H9 (cell line): ENCODE measurements at regions not wholly inside any gene's neighbourhood (a gene's known extent, or its start where the extent isn't known, plus 50 kb on each side); places are given as distances from the start of the nearest gene placed in this dataset.

ENCODE experiments used
- DNase-seq: peaks from one replicate; pipeline ENCODE4 v3.0.0-alpha.2; 2017
- H2AFZ ChIP-seq: one replicate; pipeline ENCODE4 v1.6.1; 2013; ENCODE audit warnings: mild to moderate bottlenecking, low read length, control low read depth, moderate library complexity
- H2AK5ac ChIP-seq: 2 replicates; pipeline ENCODE4 v1.6.1; 2013; ENCODE audit warnings: low read length, control low read depth, mixed read lengths; ENCODE audit not compliant: insufficient read length
- H2BK120ac ChIP-seq: one replicate; pipeline ENCODE4 v1.6.1; 2013; ENCODE audit warnings: low read depth, mild to moderate bottlenecking, low read length, control low read depth, inconsistent platforms; ENCODE audit not compliant: poor library complexity, severe bottlenecking
- H2BK12ac ChIP-seq: 2 replicates; pipeline ENCODE4 v1.6.1; 2013; ENCODE audit warnings: low read length, control low read depth, mixed read lengths, low read depth; ENCODE audit not compliant: insufficient read length
- H2BK15ac ChIP-seq: 2 replicates; pipeline ENCODE4 v1.6.1; 2013; ENCODE audit warnings: low read depth, low read length, control low read depth
- H2BK20ac ChIP-seq: one replicate; pipeline ENCODE4 v1.6.1; 2013; ENCODE audit warnings: low read depth, mild to moderate bottlenecking, low read length, control low read depth, inconsistent platforms; ENCODE audit not compliant: poor library complexity, severe bottlenecking
- H2BK5ac ChIP-seq: 2 replicates; pipeline ENCODE4 v1.6.1; 2013; ENCODE audit warnings: low read length, control low read depth, mixed read lengths; ENCODE audit not compliant: insufficient read length
- H3K14ac ChIP-seq: 2 replicates; pipeline ENCODE4 v1.6.1; 2013; ENCODE audit warnings: low read length, control low read depth; ENCODE audit not compliant: insufficient read depth
- H3K18ac ChIP-seq: 2 replicates; pipeline ENCODE4 v1.6.1; 2013; ENCODE audit warnings: low read depth, mild to moderate bottlenecking, mixed read lengths, low read length, control low read depth; ENCODE audit not compliant: insufficient read length
- H3K23ac ChIP-seq: 2 replicates; pipeline ENCODE4 v1.6.1; 2013; ENCODE audit warnings: low read length, control low read depth, mixed read lengths, low read depth; ENCODE audit not compliant: insufficient read length
- H3K23me2 ChIP-seq: 2 replicates; pipeline ENCODE4 v1.6.1; 2013; ENCODE audit warnings: low read depth, mild to moderate bottlenecking, mixed read lengths, low read length, control low read depth; ENCODE audit not compliant: insufficient read length, poor library complexity, severe bottlenecking
- H3K27ac ChIP-seq: 2 replicates; pipeline ENCODE4 v1.5.1; 2013; ENCODE audit warnings: low read length, control low read depth, mixed read lengths, low read depth; ENCODE audit not compliant: insufficient read length
- H3K27me3 ChIP-seq: 2 replicates; pipeline ENCODE4 v1.6.1; 2013; ENCODE audit warnings: low read length, control low read depth, inconsistent platforms; ENCODE audit not compliant: insufficient read depth
- H3K4ac ChIP-seq: 2 replicates; pipeline ENCODE4 v1.6.1; 2013; ENCODE audit warnings: low read depth, mild to moderate bottlenecking, control low read depth, inconsistent platforms, low read length, moderate library complexity
- H3K4me1 ChIP-seq: 2 replicates; pipeline ENCODE4 v1.6.1; 2013; ENCODE audit warnings: low read length, control low read depth, inconsistent platforms; ENCODE audit not compliant: insufficient read depth
- H3K4me2 ChIP-seq: 2 replicates; pipeline ENCODE4 v1.6.1; 2013; ENCODE audit warnings: low read length, control low read depth, mixed read lengths; ENCODE audit not compliant: insufficient read length, insufficient read depth
- H3K56ac ChIP-seq: 2 replicates; pipeline ENCODE4 v1.6.1; 2013; ENCODE audit warnings: low read depth, mild to moderate bottlenecking, mixed read lengths, low read length, control low read depth; ENCODE audit not compliant: insufficient read length
- H3K79me1 ChIP-seq: 2 replicates; pipeline ENCODE4 v1.6.1; 2013; ENCODE audit warnings: low read depth, mild to moderate bottlenecking, moderate library complexity, low read length, control low read depth, inconsistent platforms; ENCODE audit not compliant: insufficient read depth, poor library complexity, severe bottlenecking
- H3K79me2 ChIP-seq: 2 replicates; pipeline ENCODE4 v1.6.1; 2013; ENCODE audit warnings: low read length, control low read depth, inconsistent platforms; ENCODE audit not compliant: insufficient read depth
- H3K9ac ChIP-seq: 2 replicates; pipeline ENCODE4 v1.6.1; 2013; ENCODE audit warnings: low read length, control low read depth, mixed read lengths; ENCODE audit not compliant: insufficient read length; ENCODE audit errors: extremely low read depth
- H3K9me3 ChIP-seq: one replicate; pipeline ENCODE4 v1.6.1; 2013; ENCODE audit warnings: low read depth, low read length, inconsistent platforms; ENCODE audit not compliant: control insufficient read depth
- H3T11ph ChIP-seq: one replicate; pipeline ENCODE4 v1.6.1; 2013; ENCODE audit warnings: mild to moderate bottlenecking, low read length, control low read depth, inconsistent platforms
- H4K20me1 ChIP-seq: one replicate; pipeline ENCODE4 v1.6.1; 2013; ENCODE audit not compliant: control insufficient read depth, insufficient read length, insufficient read depth
- H4K5ac ChIP-seq: 2 replicates; pipeline ENCODE4 v1.6.1; 2013; ENCODE audit warnings: low read depth, mild to moderate bottlenecking, mixed read lengths, low read length, control low read depth; ENCODE audit not compliant: insufficient read length
- H4K8ac ChIP-seq: replicated peaks from 2 replicates; pipeline ENCODE4 v1.6.1; 2013; ENCODE audit warnings: low read length, control low read depth, mixed read lengths, low read depth; ENCODE audit not compliant: insufficient read length
- H4K91ac ChIP-seq: 2 replicates; pipeline ENCODE4 v1.6.1; 2013; ENCODE audit warnings: low read depth, mild to moderate bottlenecking, moderate library complexity, mixed read lengths, low read length, control low read depth; ENCODE audit not compliant: insufficient read length
- H3K27ac Mint-ChIP-seq, 3 experiments: 2 replicates in 2 of 3; 3 replicates in 1 of 3; pipeline ENCODE4 v1.8.0; 2020 to 2021; ENCODE audit warnings: mixed read lengths in 3 of 3, mild to moderate bottlenecking in 1 of 3, moderate library complexity in 1 of 3
- H3K27me3 Mint-ChIP-seq: 2 replicates; pipeline ENCODE4 v1.8.0; 2021; ENCODE audit warnings: low read depth, mild to moderate bottlenecking, moderate library complexity, mixed read lengths
- H3K36me3 Mint-ChIP-seq, 3 experiments: 2 replicates in 2 of 3; 3 replicates in 1 of 3; pipeline ENCODE4 v1.8.0; 2020 to 2021; ENCODE audit warnings: low read depth in 3 of 3, mixed read lengths in 3 of 3; ENCODE audit not compliant: insufficient read depth in 1 of 3
- H3K4me1 Mint-ChIP-seq, 2 experiments: 2 replicates each; pipeline ENCODE4 v1.8.0; 2020; ENCODE audit warnings: mixed read lengths in 2 of 2
- H3K4me3 Mint-ChIP-seq, 2 experiments: 2 replicates in 1 of 2; 3 replicates in 1 of 2; pipeline ENCODE4 v1.8.0; 2020 to 2021; ENCODE audit warnings: mild to moderate bottlenecking in 2 of 2, mixed read lengths in 2 of 2, moderate library complexity in 1 of 2
- H3K9me3 Mint-ChIP-seq, 2 experiments: 2 replicates in 1 of 2; 3 replicates in 1 of 2; pipeline ENCODE4 v1.8.0; 2020; ENCODE audit warnings: mild to moderate bottlenecking in 2 of 2, mixed read lengths in 2 of 2, moderate library complexity in 1 of 2
- WGBS: extraction: QIAGEN DNeasy Blood & Tissue Kit; methylation state at CpG from one replicate; pipeline ENCODE4 v1.1.7; 2013; ENCODE audit warnings: missing lambda C conversion rate, low lambda C conversion rate, mixed read lengths; ENCODE audit not compliant: insufficient read length; ENCODE audit errors: extremely low coverage; 5-methylcytosine and 5-hydroxymethylcytosine counted together
- TF ChIP-seq, protein P1 (sequence below): fragments of 200-600 bp; sonication (generic); conservative IDR thresholded peaks from 3 replicates; pipeline ENCODE4 v1.8.0; 2021; ENCODE audit warnings: antibody characterized with exemption, mild to moderate bottlenecking

DNA sequence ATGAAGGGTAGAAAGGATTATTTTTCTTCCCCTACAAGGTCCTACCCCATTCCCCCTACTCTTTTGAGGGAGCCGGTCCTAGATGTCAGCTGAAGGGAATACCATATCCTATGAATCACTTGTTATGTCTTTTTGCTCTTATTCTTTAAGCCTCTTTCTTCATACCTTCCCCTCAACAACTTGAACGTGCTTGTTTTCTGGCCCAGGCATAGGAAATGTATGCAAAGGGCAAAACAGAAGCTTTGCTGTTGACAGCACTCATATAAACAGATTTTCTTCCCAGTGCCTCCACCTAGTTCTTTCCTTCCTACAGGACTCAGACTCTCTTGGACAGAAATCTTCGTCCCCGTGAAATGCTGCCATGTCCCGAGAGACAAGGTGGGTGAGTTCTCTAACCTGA is 64.6 kb downstream of the TMEM17 start:
- Histone ChIP-seq H3K4me1 (no peaks in the 10 kb centered on the region), H3K79me2 (no peaks in the 10 kb centered on the region), H3K14ac (no peak overlapping the region), H3K4me2 (no peak overlapping the region), H2AFZ (no peak overlapping the region), H4K5ac (no peak overlapping the region), H3K23me2 (no peaks in the 10 kb centered on the region), H2BK15ac (no peak overlapping the region), H3K18ac (no peak overlapping the region), H2BK5ac (no peak overlapping the region), H2AK5ac (no peak overlapping the region), H3T11ph (no peak overlapping the region), H3K9ac (no peak overlapping the region), H2BK120ac (no peak overlapping the region), H3K23ac (no peak overlapping the region), H4K91ac (no peak overlapping the region), H4K20me1 (no peaks in the 10 kb centered on the region), H3K27me3 (no peaks in the 10 kb centered on the region; the same call in 1 of the 2 replicates), H2BK20ac (no peak overlapping the region), H4K8ac (no peak overlapping the region), H3K56ac (no peak overlapping the region), H3K9me3 (no peaks in the 10 kb centered on the region), H3K27ac (no peak overlapping the region), H3K4ac (no peak overlapping the region), H3K79me1 (no peaks in the 10 kb centered on the region), H2BK12ac (no peak overlapping the region)
- peaks cover 0 to 2% of the 10 kb centered on the region in 2 experiments; a peak in 2 of 5 replicates for H3K9me3 Mint-ChIP-seq
- H3K4me3 Mint-ChIP-seq, result no peak overlapping the region
- H3K36me3 Mint-ChIP-seq, result no peaks in the 10 kb centered on the region
- WGBS, result no CpG with 5 or more reads among the region's 5 CpGs
- no peak for DNase-seq
- peaks cover 6% of the 10 kb centered on the region; the same call in 1 of the 2 replicates for H3K27me3 Mint-ChIP-seq
- no peak overlapping the region for H3K27ac Mint-ChIP-seq
- TF ChIP-seq, protein P1, sequence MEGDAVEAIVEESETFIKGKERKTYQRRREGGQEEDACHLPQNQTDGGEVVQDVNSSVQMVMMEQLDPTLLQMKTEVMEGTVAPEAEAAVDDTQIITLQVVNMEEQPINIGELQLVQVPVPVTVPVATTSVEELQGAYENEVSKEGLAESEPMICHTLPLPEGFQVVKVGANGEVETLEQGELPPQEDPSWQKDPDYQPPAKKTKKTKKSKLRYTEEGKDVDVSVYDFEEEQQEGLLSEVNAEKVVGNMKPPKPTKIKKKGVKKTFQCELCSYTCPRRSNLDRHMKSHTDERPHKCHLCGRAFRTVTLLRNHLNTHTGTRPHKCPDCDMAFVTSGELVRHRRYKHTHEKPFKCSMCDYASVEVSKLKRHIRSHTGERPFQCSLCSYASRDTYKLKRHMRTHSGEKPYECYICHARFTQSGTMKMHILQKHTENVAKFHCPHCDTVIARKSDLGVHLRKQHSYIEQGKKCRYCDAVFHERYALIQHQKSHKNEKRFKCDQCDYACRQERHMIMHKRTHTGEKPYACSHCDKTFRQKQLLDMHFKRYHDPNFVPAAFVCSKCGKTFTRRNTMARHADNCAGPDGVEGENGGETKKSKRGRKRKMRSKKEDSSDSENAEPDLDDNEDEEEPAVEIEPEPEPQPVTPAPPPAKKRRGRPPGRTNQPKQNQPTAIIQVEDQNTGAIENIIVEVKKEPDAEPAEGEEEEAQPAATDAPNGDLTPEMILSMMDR, result no peak
- no peaks in the 10 kb centered on the region for H3K4me1 Mint-ChIP-seq
